K562 (cell line): ENCODE measurements at regions not wholly inside any gene's neighbourhood (a gene's known extent, or its start where the extent isn't known, plus 50 kb on each side); places are given as distances from the start of the nearest gene placed in this dataset.

Experiments
- ZNF212 ChIP-seq: fragments of 450-650 bp; formaldehyde crosslinking; IDR thresholded peaks from 2 replicates; pipeline ENCODE4 v1.4.0; 2020; ENCODE audit warnings: mild to moderate bottlenecking
- ZNF217 ChIP-seq: sonication (generic); formaldehyde crosslinking; IDR thresholded peaks from 2 replicates; pipeline ENCODE4 v1.8.0; 2022; ENCODE audit warnings: mild to moderate bottlenecking, missing genetic modification reagents

DNA sequence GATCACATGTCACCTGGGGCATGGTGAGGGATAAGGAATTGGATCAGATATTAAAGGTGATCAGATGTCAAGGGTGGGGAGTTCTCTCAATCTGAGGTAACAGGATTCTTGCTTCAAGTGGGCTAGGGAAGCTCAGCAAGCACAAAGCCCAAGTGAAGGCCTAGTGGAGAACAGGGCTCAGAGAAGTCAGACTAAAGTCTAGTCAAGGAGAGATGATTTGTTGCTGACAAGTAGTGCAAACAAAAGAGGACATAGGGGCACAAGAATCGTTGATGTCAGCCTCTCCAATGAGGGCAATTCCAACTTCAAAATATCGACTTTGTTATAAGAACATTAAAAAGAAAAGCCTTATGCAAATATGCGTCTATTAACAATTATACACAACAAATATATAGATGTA lies 852.8 kb upstream of the CELF2 start:
- no peak for TF ChIP-seq ZNF217 (CRISPR knock-in tag)
- no peak for TF ChIP-seq ZNF212 (CRISPR knock-in tag)
